ENCODE measurements at regions not wholly inside any gene's neighbourhood (a gene's known extent, or its start where the extent isn't known, plus 50 kb on each side); places are given as distances from the start of the nearest gene placed in this dataset.

- DNase-seq = no peak
Observed at GRCh38 chr3:43183456-43183855, 77.6 kb upstream of the POMGNT2 start.

- no peak for DNase-seq
Observed at GRCh38 chr3:43181202-43181821, 75.4 kb upstream of the POMGNT2 start.

DNA sequence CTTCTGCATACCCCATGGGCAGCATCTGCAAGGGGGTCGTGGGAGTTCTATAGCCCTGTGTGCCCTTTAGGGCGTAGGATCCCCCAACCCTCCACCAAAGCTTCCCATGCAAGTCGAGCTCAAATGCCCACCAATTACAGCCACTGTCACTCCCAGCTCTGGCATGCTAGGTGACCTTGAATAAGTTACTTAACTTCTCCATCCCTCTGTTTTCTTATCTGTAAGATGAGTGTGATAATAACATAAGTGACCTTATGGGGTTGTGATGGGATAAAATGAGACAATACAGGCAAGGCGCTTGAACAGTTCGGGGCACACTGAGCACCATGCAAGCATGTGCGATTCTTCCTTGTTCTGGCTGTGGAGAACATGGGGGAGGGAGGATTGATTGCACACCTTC lies 74.8 kb upstream of the POMGNT2 start:
- DNase-seq = no peak

- DNase-seq = no peak
Observed at GRCh38 chr3:43180027-43180426, 74.1 kb upstream of the POMGNT2 start.

DNA sequence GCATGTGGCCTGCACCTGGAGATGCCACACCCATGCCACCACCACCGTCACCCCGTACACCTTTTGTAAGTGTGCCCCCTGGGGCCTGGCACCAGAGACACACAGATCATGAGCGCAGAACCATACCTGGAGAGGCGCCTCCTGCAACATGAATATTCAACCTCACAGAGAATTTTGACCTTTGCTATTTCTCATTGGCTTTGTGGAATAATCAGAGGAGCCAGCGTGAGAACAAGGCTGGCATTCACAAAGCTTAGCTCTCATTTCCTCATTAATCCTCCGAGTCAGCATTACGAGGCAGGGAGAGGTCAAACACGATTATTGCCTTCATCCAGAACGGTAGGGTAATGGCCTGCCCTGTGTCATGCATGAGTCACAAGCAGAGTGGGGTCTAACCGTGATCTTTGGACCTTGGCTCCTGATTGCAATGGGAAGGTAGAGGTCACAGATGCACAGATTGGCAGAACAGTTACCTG lies 73.0 kb upstream of the POMGNT2 start:
- DNase-seq = no peak

- DNase-seq = no peak
Observed at GRCh38 chr3:43177085-43177484, 71.2 kb upstream of the POMGNT2 start.

DNA sequence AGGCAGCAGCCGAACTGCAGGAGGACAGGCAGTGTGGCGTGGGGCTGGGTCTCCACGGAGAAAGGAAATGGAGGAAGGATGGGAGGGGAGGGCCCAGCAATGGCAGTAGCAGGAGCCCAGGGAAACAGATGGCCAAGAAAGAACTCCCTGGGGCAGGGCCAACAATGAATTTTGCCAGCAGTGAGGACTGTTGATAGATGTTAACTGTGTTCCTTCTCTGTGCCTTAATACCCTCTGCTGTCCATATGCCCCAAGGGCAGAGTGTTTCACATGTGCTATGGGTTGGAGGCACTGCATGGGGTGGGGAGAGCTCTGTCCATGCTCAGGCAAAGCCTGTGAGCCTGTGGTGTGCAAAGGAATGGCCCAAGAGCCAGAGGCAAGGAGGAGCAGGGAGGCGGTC lies 70.8 kb upstream of the POMGNT2 start:
- DNase-seq = no peak

- DNase-seq = no peak
Observed at GRCh38 chr3:43175541-43175940, 69.7 kb upstream of the POMGNT2 start.

GRCh38 chr3:43173949-43174348 lies 68.1 kb upstream of the POMGNT2 start:
- DNase-seq = no peak

DNA sequence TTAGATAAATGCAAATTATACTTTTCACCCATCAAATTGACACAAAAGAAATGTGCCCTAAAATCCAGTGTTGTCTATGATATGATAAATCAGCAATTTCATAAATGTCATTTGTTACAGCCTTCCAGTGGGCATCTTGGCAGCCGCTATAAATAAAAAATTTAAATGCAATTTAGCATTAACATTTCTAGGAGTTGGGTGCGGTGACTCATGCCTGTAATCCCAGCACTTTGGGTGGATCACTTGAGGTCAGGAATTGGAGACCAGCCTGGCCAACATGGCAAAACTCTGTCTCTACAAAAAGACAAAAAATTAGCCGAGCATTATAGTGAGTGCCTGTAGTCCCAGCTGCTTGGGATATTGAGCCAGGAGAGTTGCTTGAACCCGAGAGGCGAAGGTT lies 65.9 kb upstream of the POMGNT2 start:
- DNase-seq = no peak

- DNase-seq = no peak
Observed at GRCh38 chr3:43170553-43170952, 64.7 kb upstream of the POMGNT2 start.

DNA sequence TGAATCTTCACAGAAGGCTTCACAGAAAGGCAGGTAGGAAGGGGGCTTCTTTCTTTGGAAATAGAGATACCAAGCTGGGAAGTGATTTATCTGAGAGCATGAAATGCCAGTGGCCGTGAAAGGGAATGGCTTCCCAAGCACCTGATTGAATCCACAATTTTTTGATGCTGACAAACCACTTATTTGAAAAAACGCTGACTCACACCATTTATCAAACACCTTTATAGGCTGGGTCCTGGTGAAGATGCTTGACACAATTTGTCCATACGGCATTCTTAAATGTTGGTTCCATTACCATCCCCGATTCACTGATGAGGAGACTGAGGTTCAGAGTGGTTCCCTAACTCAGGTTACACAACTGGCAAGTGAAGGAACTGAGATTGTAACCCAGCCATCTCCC lies 64.1 kb upstream of the POMGNT2 start:
- DNase-seq = no peak

DNA sequence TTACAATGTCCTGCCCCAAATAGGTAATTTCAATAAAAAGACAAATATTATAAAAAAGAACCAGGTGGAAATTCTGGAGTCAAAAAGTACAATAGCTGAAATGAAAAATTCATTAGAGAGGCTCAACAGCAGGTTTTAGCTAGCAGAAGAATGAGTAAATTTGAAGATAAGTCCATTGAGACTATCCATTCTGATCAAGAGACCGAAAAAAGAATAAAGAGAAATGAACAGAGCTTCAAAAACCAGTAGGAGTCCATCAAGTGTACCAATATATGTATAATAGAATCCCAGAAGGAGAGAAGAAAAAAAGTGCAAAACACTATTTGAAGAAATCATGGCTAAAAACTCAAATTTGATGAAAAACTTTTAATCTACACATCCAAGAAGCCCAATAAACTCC lies 60.5 kb upstream of the POMGNT2 start:
- DNase-seq = no peak

GRCh38 chr3:43165786-43166185 lies 59.9 kb upstream of the POMGNT2 start:
- DNase-seq = no peak

DNA sequence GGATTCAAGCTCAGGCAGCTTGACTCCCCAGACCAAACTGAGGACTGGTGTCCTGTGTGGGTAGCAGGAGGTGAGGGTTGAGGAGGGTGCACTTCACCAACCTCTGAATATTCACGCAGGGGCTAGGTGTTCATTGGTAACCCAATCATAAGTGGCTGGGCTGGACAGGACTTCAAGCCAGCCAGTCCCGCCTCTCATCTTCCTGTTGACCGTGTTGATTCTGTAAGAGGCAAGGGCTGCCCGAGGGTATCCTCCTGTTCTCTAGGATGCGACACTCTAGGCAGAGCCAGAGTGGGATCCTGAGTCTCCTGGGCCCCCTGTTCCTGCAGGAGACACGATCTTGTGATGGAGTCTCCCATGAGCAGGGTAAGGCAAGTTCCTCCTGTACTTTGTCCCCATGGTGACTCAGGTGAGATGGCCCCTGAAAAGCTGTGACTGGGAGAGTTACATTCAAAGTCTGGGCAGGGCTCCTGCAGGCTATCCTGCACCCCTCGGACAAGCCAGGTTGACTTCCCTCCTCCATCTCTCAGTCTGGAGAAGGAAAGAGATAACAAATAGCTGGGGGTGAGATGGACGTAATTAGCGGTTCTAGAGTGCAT lies 58.1 kb upstream of the POMGNT2 start:
- no peak for DNase-seq

- peak in 1 of 56 donors; percentile 2 for DNase-seq
Observed at GRCh38 chr3:43162230-43163084, 56.6 kb upstream of the POMGNT2 start.

DNA sequence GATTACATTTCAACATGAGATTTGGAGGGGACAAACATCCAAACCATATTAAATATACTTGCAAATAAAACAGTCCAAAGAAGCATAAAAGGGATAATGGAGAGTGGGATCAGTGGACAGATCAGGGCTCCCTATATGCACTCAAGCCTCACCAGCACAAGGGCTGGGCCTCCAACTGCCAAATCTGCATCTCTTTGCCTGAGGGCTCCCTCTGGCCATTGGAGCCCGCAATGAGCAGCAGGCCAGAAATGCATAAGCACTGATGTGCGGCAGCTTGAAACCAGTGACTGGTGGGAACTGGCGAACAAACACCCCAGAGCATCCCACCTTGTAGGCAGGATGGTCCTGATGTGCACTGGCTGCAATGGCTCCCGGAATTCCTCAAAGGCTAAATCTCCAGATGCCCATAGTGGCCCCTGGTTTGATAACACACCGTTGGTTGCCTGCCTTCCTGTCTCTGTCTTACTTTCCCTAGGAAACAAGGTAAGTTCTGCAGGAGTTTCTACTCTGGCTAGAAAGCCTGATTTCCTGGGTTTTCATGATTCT lies 55.9 kb upstream of the POMGNT2 start:
- no peak for DNase-seq

- no peak for DNase-seq
Observed at GRCh38 chr3:43160664-43161063, 54.8 kb upstream of the POMGNT2 start.

DNA sequence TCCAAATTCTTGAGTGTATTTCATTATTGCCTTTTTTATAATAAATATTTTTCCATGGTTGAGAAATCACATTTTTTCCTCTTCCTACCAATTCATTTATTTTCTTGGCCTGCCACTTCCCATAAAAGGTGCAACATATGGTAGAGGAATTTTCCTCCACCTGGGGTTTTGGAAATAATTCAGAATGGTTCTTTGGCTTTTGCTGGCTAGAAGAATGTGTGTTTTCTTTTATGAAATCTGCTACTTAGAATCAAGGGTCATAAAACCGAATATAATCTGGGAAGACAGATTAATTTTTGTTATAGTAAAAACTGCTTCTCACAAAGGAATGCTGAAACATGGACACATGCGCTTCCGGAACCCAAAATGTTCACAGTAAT lies 54.0 kb upstream of the POMGNT2 start:
- DNase-seq = no peak

DNA sequence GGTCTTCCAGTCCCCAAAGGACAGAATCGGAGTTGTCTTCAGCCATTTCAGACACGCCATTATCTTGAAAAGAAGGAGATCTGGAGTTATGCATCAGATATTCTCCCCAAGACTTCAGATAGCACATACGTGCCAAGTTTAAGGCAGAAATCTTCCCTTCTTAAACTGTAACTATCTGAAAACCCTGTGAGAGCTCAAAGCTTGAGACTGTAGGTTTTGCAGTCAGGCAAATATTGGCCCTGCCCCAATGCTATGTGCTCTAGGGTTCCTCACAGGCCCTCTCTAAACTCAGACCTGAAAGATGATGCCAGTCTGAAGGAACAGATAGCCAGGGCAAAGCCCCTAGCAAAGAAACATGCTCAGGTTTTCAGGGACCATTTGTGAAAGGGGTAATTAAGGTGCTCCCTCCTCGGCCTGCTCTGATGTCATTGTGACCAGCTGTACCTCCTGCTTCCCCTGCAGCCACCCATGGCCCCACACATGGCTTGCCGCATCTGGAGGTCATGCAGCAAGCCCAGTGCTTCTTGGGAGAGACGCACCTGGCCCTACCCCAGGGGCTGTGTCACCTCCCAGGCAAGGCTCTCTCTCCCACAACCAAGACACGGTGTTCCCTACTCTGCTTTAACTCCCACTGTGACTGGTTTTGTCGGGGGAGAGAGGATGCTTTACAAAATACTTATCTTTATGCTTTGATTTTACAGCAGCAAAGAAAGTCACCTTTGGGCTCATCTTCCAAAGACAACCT lies 53.4 kb upstream of the POMGNT2 start:
- peak in 1 of 56 donors; percentile 6 for DNase-seq

DNA sequence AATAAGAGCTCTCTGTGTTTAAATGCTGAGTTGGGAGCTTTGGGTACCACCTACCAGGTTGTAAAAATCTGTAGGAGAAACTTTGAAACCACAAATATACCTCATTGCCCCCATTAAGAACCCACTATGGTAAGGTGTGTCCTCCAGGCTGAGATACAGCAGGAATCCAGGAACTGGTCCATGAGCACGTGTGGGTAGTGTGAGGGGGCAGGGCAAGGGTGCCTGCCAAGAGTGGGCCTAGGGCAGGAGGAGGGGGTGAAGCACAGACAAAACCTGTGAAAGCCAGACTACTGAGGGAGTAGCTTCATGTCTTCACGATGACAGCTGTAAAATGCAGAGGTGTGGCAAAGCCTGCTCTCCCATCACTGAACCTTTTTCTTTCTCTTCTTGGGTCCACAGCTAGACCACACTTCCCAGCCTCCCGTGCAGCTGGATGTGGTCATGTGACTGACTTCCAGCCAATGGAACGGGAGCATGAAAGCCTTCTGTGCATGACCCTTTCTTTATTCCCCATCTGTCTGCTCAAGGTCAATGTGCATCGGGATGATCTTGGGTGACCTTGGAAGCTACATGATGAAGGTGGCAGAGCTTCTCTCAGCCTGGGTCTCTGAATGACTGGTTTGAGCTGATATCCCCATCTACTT lies 51.1 kb upstream of the POMGNT2 start:
- no peak for DNase-seq

Data from nucleus accumbens (tissue), 56 donors.